Neuronal stem cell (in vitro differentiated cells): ENCODE measurements at regions not wholly inside any gene's neighbourhood (a gene's known extent, or its start where the extent isn't known, plus 50 kb on each side); places are given as distances from the start of the nearest gene placed in this dataset.
"Not testable (repeated sequence)": the region's sequence is repeated elsewhere in the genome, so short reads cannot be mapped to it uniquely, and the experiment has no call there.

Source experiments
- DNase-seq: peaks from one replicate; pipeline ENCODE4 v3.0.0-alpha.2; 2013; ENCODE audit warnings: low spot score
- H2AFZ ChIP-seq: one replicate; pipeline ENCODE4 v1.6.1; 2013; ENCODE audit warnings: mild to moderate bottlenecking, low read length, inconsistent platforms
- H2AK5ac ChIP-seq: 2 replicates; pipeline ENCODE4 v1.6.1; 2013; ENCODE audit warnings: low read depth, mild to moderate bottlenecking, inconsistent platforms, low read length, moderate library complexity, mixed read lengths
- H2BK120ac ChIP-seq: 2 replicates; pipeline ENCODE4 v1.6.1; 2013; ENCODE audit warnings: low read depth, mild to moderate bottlenecking, inconsistent platforms, low read length, moderate library complexity, mixed read lengths
- H2BK12ac ChIP-seq: one replicate; pipeline ENCODE4 v1.6.1; 2013; ENCODE audit warnings: low read length, inconsistent platforms
- H2BK15ac ChIP-seq: 2 replicates; pipeline ENCODE4 v1.6.1; 2013; ENCODE audit warnings: mild to moderate bottlenecking, low read length, inconsistent platforms, mixed read lengths
- H2BK5ac ChIP-seq: one replicate; pipeline ENCODE4 v1.6.1; 2013; ENCODE audit warnings: inconsistent platforms, mild to moderate bottlenecking, low read length, moderate library complexity
- H3K14ac ChIP-seq: one replicate; pipeline ENCODE4 v1.6.1; 2013; ENCODE audit warnings: low read length, inconsistent platforms
- H3K18ac ChIP-seq: 2 replicates; pipeline ENCODE4 v1.6.1; 2013; ENCODE audit warnings: low read length, inconsistent platforms
- H3K23ac ChIP-seq: 2 replicates; pipeline ENCODE4 v1.6.1; 2013; ENCODE audit warnings: low read depth, mild to moderate bottlenecking, mixed read lengths, low read length, inconsistent platforms; ENCODE audit not compliant: poor library complexity
- H3K27ac ChIP-seq: replicated peaks from 3 replicates; pipeline ENCODE4 v1.5.1; 2013; ENCODE audit warnings: low read length, inconsistent platforms
- H3K27me3 ChIP-seq, 3 experiments: 2 replicates each; pipeline ENCODE4 v1.6.1; 2013; ENCODE audit warnings: low read length in 3 of 3, mild to moderate bottlenecking in 2 of 3, inconsistent platforms in 1 of 3, low read depth in 1 of 3, mixed read lengths in 1 of 3, moderate library complexity in 1 of 3; ENCODE audit not compliant: control insufficient read depth in 3 of 3, insufficient read depth in 3 of 3
- H3K36me3 ChIP-seq, 2 donors: replicated peaks in 1 of 2; 2 replicates each; pipeline ENCODE4 v1.6.1; 2013; ENCODE audit warnings: low read length in 2 of 2; ENCODE audit not compliant: control insufficient read depth in 2 of 2, insufficient read depth in 2 of 2
- H3K4ac ChIP-seq: 2 replicates; pipeline ENCODE4 v1.6.1; 2013; ENCODE audit warnings: inconsistent platforms, mild to moderate bottlenecking, low read length, moderate library complexity
- H3K4me1 ChIP-seq, 2 donors: 1 replicate in 1 of 2; 2 replicates in 1 of 2; pipeline ENCODE4 v1.6.1; 2013; ENCODE audit warnings: low read length in 2 of 2, low read depth in 1 of 2; ENCODE audit not compliant: control insufficient read depth in 2 of 2, insufficient read depth in 1 of 2
- H3K4me2 ChIP-seq: one replicate; pipeline ENCODE4 v1.6.1; 2013; ENCODE audit warnings: mild to moderate bottlenecking, low read length, inconsistent platforms; ENCODE audit not compliant: insufficient read depth, poor library complexity, severe bottlenecking
- H3K4me3 ChIP-seq, 2 donors: 2 replicates each; pipeline ENCODE4 v1.5.1; 2013; ENCODE audit warnings: low read length in 2 of 2, mild to moderate bottlenecking in 2 of 2, inconsistent platforms in 1 of 2, moderate library complexity in 1 of 2
- H3K79me1 ChIP-seq: one replicate; pipeline ENCODE4 v1.6.1; 2013; ENCODE audit warnings: low read depth, mild to moderate bottlenecking, inconsistent platforms, low read length, moderate library complexity
- H3K9ac ChIP-seq: one replicate; pipeline ENCODE4 v1.6.1; 2013; ENCODE audit warnings: mild to moderate bottlenecking, low read depth, low read length, inconsistent platforms; ENCODE audit not compliant: poor library complexity
- H3K9me3 ChIP-seq, 2 donors: replicated peaks in 1 of 2; 2 replicates each; pipeline versions ENCODE3 to v1.6.1; 2013; ENCODE audit warnings: low read length in 2 of 2, mild to moderate bottlenecking in 2 of 2, inconsistent platforms in 1 of 2, low read depth in 1 of 2, mixed read lengths in 1 of 2, moderate library complexity in 1 of 2; ENCODE audit not compliant: control insufficient read depth in 2 of 2, insufficient read depth in 1 of 2
- H4K8ac ChIP-seq: one replicate; pipeline ENCODE4 v1.6.1; 2013; ENCODE audit warnings: low read depth, mild to moderate bottlenecking, inconsistent platforms, low read length, moderate library complexity
- H4K91ac ChIP-seq: one replicate; pipeline ENCODE4 v1.6.1; 2013; ENCODE audit warnings: low read length, low read depth, mild to moderate bottlenecking, inconsistent platforms; ENCODE audit not compliant: poor library complexity
- WGBS, 2 donors: extraction: QIAGEN DNeasy Blood & Tissue Kit; methylation state at CpG; one replicate each; pipeline ENCODE4 v1.1.7; 2013; ENCODE audit warnings: missing lambda C conversion rate in 2 of 2, mixed read lengths in 1 of 2; ENCODE audit not compliant: insufficient read length in 2 of 2, insufficient replicate concordance in 1 of 2; ENCODE audit errors: extremely low coverage in 2 of 2; 5-methylcytosine and 5-hydroxymethylcytosine counted together

DNA sequence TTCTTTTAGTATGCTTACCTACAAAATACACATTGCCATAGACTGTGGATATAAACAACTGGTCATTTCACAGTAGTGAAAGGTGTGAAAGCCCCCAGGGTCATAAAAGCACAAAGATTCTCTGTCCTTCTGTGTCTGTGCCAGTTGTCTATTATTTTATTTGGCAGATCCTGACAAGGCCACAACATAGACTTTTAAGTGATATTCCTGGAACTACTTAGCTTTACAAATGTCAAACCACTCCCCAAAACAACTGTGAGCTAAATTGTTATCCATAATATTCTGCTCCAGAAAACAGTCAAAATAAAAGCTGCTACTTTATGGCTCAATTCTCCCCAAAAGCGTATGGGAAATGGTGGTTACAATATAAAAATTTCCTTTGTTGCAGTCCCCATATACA, 172.1 kb downstream of the SEC23A start:
- H3K4me2 ChIP-seq: no peak overlapping the region
- no peaks in the 10 kb centered on the region for H3K9me3 ChIP-seq
- no peaks in the 10 kb centered on the region for H3K27me3 ChIP-seq
- no peak overlapping the region for H4K8ac ChIP-seq
- no peak overlapping the region for H4K91ac ChIP-seq
- no peak overlapping the region for H3K4me3 ChIP-seq
- H2BK15ac ChIP-seq: no peak overlapping the region
- H3K9ac ChIP-seq: no peak overlapping the region
- H2BK12ac ChIP-seq: no peak overlapping the region
- no peak overlapping the region for H2AK5ac ChIP-seq
- no peak overlapping the region for H2AFZ ChIP-seq
- DNase-seq: no peak
- H3K14ac ChIP-seq: no peak overlapping the region
- no peak overlapping the region for H3K18ac ChIP-seq
- H2BK5ac ChIP-seq: no peak overlapping the region
- no peak overlapping the region for H2BK120ac ChIP-seq
- no peak overlapping the region for H3K4ac ChIP-seq
- no peaks in the 10 kb centered on the region for H3K36me3 ChIP-seq
- H3K27ac ChIP-seq: no peak overlapping the region
- WGBS, 2 donors: no CpG with 5 or more reads among the region's 1 CpG
- no peak overlapping the region for H3K23ac ChIP-seq
- H3K4me1 ChIP-seq: peaks cover 0 to 4% of the 10 kb centered on the region in 2 donors
- no peaks in the 10 kb centered on the region for H3K79me1 ChIP-seq

DNA sequence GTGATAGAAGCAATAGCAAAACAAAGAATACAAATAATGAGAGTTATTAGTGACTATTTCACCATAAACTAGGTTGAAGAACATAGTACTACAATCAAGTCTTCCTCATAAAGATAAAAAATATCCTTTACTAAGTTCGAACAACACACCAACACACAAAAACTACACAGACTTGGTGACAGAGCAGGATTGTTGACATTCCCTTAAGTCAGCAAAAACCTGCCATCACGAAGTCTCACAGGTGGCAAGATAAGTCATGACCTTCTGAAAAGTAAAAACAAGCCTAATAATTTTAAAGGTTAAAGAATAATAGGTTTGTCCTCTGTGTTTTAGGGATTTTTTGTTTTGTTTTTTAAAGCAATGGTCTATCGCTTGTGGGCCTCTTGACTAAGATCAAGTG, 173.0 kb downstream of the SEC23A start:
- no CpG with 5 or more reads among the region's 3 CpGs for WGBS, 2 donors
- Histone ChIP-seq H2BK15ac (no peak overlapping the region), H3K18ac (no peak overlapping the region), H2AFZ (no peak overlapping the region), H3K79me1 (no peaks in the 10 kb centered on the region), H3K4me2 (no peak overlapping the region), H2AK5ac (no peak overlapping the region), H4K8ac (no peak overlapping the region), H3K4me1 (peaks cover 0 to 4% of the 10 kb centered on the region in 2 donors), H3K4ac (no peak overlapping the region), H3K14ac (no peak overlapping the region), H3K27ac (no peak overlapping the region), H2BK12ac (no peak overlapping the region), H3K9ac (no peak overlapping the region), H3K36me3 (no peaks in the 10 kb centered on the region), H2BK120ac (no peak overlapping the region), H3K4me3 (no peak overlapping the region), H3K27me3 (no peaks in the 10 kb centered on the region), H3K23ac (no peak overlapping the region), H2BK5ac (no peak overlapping the region), H4K91ac (no peak overlapping the region), H3K9me3 (no peaks in the 10 kb centered on the region)
- no peak for DNase-seq

DNA sequence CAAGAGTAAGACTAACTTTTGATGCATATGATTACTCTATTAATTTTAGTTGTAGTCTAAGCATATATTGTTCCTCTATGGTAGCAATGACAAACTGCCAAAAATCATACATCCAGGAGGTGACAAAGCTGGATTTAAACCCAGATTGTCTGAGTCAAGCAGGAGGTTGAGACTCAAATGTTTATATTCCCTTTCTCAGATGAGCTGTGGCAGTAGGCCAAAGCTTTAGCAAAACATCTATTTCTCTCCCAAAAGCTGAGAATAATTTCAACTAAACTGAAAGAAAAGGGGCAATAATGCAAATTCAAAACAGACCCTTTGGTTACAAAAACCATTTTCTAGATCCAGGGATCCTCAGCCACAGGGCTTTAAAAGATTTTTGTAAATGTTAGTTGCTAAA, 173.6 kb downstream of the SEC23A start:
- Histone ChIP-seq H3K27me3 (no peaks in the 10 kb centered on the region), H2BK15ac (no peak overlapping the region), H3K9me3 (no peaks in the 10 kb centered on the region)

DNA sequence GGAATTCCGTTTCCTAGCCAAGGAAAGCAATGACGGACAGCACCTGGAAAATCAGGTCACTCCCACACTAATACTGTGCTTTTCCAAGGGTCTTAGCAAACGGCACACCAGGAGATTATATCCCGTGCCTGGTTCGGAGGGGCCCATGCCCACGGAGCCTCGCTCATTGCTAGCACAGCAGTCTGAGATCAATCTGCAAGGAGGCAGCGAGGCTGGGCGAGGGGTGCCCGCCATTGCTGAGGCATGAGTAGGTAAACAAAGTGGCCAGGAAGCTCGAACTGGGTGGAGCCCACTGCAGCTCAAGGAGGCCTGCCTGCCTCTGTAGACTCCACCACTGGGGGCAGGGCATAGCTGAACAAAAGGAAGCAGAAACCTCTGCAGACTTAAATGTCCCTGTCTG, 181.1 kb downstream of the SEC23A start:
- H4K8ac ChIP-seq, H2BK120ac ChIP-seq, H3K4me2 ChIP-seq, H2BK12ac ChIP-seq, H3K27me3 ChIP-seq, H3K23ac ChIP-seq, H2BK5ac ChIP-seq, H3K4me1 ChIP-seq, H4K91ac ChIP-seq, H3K18ac ChIP-seq, H3K4ac ChIP-seq, H3K14ac ChIP-seq, H3K27ac ChIP-seq, H3K36me3 ChIP-seq, DNase-seq, H3K9ac ChIP-seq, H3K9me3 ChIP-seq, H2AFZ ChIP-seq, H2AK5ac ChIP-seq, H3K4me3 ChIP-seq, H3K79me1 ChIP-seq, H2BK15ac ChIP-seq: not testable (repeated sequence)
- no CpG with 5 or more reads among the region's 11 CpGs for WGBS, 2 donors

More for the DNA sequence above, 173.6 kb downstream of the SEC23A start:
- Histone ChIP-seq H3K14ac (no peak overlapping the region), H2AK5ac (no peak overlapping the region), H4K91ac (no peak overlapping the region), H3K4me2 (no peak overlapping the region), H2BK5ac (no peak overlapping the region), H3K4me1 (peaks cover 0 to 4% of the 10 kb centered on the region in 2 donors), H2BK120ac (no peak overlapping the region), H2AFZ (no peak overlapping the region), H2BK12ac (no peak overlapping the region), H3K4me3 (no peak overlapping the region), H3K18ac (no peak overlapping the region), H4K8ac (no peak overlapping the region), H3K4ac (no peak overlapping the region), H3K79me1 (no peaks in the 10 kb centered on the region), H3K36me3 (no peaks in the 10 kb centered on the region), H3K9ac (no peak overlapping the region), H3K23ac (no peak overlapping the region), H3K27ac (no peak overlapping the region)
- no peak for DNase-seq
